GM19099 (cell line): ENCODE measurements at regions not wholly inside any gene's neighbourhood (a gene's known extent, or its start where the extent isn't known, plus 50 kb on each side); places are given as distances from the start of the nearest gene placed in this dataset.
A peak's percentile ranks its signal among the peaks of the same experiment; 100 is the strongest.

Experiments used
- POLR2A ChIP-seq: IDR thresholded peaks from 3 replicates; pipeline ENCODE4 v1.6.1; 2011; ENCODE audit warnings: low read depth; ENCODE audit not compliant: insufficient read length; ENCODE audit errors: extremely low read depth

DNA sequence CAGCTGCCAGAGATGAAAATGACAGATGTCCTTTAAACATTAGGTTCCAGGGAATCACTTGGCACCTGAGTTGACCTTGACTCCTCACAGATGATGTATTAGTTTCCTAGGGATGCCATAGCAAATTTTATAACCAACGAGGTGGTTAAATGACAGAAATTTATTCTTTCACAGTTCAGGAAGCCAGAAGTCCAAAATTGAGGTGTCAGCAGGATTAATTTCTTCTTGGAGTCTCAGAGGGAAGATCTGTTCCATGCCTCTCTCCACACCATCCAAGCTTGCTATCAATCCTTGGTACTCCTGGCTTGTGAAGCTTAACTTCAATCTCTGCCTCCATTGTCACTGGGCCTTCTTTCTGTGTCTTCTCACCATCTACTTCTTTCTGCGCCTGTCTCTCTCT lies 249.7 kb upstream of the BTG1 start:
- no peak for TF ChIP-seq POLR2A

DNA sequence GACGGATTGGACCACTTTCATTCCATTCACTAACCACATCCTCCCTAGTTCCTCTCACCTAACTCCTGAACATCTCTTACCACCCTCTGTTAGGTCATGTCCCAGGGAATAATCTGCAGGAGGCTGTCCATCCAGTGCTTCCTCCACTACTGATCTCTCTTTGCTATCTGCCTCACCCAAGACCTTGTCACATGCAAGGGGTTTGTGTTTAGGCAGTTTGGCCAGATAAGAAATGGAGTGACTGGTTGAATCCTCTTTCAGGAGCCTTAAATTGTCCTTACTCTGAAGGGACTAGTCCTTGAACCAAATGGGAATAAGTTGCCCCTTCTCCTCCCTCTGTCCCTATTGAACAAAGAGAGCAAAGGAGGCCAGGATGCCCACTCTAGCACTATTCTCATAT lies 249.2 kb upstream of the BTG1 start:
- TF ChIP-seq POLR2A = no peak

DNA sequence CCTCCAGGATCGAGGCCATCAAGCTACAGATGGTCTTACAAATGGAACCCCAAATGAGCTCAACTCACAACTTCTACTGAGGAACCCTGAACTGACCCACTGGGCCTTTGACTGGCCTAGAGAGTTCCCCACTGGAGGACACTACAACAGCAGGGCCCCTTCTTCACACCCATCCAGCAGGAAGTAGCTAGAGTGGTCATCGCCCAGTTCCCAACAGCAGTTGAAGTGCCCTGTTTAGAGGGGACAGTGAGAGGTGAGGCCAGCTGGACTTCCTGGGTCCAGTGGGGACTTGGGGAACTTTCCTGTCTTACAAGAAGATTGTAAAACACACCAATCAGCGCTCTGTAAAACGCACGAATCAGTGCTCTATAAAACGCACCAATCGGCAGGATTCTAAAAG lies 247.9 kb upstream of the BTG1 start:
- no peak for TF ChIP-seq POLR2A

DNA sequence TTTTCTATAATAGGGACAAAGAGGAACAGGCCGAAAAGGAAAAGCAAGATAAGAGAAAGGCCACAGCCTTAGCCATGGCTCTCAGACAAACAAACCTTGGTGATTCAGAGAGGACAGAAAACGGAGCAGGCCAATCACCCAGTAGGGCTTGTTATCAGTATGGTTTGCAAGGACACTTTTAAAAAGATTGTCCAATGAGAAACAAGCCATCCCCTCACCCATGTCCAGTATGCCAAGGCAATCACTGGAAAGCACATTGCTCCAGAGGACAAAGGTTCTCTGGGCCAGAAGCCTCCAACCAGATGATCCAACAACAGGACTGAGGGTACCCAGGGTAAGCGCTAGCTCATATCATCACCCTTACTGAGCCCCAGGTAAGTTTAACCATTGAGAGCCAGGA lies 243.8 kb upstream of the BTG1 start:
- no peak for TF ChIP-seq POLR2A

DNA sequence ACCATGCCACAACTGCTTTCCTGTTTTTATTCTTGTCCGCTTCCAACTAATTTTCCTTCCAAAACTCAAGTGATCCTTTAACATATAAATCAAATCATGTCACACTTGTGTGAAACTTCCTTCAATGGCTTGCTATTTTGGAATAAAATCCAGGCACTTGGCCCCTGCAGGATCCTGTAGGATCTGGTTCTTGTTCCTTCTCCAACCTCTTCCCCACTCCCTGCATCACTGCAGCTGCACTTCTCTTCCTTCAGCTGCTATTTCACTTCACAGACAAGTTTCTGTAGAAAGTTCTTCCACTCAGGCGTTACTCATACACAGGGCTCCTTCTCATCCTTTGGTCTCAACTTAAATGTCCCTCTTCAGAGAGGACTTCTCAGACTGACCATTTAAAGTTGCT lies 239.7 kb upstream of the BTG1 start:
- TF ChIP-seq POLR2A = no peak

DNA sequence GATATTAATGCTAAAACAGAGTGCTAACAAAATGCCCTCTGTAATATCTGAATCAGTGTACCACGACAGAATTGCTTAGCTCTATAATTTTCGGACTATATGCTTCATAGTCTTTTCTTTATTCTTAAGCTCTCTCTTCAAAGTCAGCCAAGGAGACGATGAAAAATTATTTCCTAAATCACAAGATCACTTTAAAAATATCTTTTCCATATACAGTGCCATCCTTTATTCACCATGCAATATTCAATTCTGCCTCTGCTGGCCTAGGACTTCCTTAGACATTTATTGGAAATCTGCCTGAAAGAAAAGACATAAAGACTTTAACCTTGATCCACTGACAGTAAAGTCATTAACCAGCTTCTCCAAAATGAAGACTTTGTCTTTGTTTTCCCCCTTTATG lies 238.9 kb upstream of the BTG1 start:
- no peak for TF ChIP-seq POLR2A

DNA sequence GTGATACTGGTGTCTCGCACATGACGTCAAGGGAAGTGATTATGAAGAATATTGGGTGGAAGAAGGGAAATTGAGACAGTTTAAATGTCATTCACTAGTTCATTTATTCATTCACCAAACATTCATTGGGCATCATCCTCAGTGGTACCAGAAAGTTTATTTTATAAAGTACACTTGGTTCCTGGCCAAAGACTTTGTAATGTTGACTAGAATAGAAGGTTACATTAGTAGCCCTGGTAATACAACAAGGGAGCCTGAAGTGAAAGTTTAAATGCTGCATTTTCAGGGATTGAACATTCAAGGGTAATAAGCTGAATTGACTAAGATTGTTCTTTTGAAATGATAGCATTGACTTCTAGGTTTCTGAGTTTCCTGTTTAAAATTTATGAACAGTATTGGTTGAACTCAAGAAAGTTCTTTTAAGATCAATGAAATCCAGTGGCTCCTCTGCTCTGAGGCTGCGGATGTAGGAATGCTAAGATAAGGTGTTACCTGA lies 236.8 kb upstream of the BTG1 start:
- TF ChIP-seq POLR2A = no peak

DNA sequence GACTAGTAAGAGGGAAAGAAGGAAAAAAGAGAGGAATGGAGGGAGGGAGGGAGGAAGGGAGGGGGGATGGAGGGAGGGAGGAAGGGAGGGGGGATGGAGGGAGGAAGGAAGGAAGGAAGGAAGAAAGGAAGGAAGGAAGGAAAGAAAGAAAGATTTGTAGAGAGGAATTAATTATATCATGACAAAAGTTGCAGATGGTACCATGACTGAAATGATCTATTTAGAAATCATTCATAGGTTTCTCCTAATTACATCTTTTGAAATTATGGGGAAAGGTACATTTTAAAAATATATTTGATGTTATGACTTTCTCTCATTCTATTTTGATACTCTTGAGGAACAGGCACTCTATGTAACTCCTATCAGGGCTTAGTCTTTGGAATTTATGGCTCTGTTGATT lies 236.2 kb upstream of the BTG1 start:
- TF ChIP-seq POLR2A = no peak

DNA sequence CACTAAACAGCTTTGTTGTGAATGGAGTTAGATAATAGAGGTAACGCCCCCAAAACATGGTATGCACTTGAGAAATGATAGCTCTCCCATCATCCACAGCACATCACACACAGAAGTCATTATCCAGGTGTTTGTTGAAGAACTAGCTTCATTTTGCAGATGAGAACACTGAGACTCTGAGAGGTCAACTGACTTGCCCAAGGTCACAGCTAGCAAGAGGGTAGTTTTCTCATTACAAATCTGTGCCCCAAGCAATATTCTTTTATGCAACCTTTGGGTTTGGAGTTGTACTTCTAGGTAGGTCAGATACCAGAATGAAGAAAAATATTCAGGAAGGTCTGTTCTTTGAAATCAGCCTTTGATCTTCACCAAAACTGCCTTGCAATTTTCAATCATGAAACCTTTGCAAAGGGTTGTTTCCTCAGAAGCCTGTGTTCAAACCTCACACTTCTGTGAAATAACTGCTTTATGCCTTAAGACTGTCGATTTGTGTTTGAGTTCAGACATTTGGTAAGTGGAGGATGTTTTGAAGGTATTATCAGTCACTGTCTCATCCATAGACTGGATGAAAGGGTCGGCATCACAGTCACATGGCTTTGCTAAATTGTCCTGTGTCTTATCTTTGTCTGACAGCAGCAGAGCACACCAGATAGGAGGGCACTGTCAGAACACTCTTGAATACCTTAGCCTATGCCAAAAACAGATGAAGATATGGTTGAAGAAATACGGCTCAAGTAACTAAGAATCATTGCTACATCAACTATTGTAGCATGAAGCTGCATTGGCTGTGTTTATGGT lies 233.2 kb upstream of the BTG1 start:
- no peak for TF ChIP-seq POLR2A

DNA sequence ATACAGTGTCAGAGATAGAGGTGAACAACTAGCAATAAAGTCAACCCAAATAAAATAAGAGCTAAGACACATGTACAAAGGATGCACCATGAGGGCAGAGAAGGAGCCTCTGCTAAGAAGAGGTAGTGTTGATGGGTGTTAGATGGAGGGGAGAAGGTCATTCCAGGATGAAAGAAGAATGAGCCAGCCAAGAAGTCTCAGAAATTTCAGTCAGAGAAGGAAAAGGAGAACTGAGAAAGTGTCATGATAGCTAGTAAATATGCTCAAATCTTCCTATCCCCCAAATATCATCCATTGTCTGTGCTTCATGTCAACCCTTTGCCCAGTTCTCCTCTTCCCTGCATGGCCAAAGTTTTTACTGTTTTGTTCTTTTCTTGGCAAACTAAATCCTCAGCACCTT lies 225.2 kb upstream of the BTG1 start:
- TF ChIP-seq POLR2A = no peak

DNA sequence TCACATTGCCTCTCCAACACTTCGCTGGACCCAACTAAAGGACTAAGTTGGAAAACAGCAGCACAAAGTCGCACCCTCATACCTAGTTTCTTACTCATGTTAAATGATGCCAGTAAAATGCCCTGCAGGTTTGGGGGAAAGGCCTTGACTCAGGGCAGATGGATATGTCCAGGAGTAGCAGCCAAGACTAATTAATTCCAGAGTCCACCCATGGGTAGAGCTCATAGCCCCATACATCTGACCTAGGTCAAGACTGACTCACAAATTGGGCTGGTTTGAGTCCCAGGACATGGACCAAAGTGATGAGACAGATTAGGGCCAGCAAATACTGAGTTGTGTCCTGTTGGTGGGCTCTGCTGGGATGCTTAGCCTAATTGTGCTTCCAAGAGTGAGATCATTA lies 224.0 kb upstream of the BTG1 start:
- TF ChIP-seq POLR2A = no peak

DNA sequence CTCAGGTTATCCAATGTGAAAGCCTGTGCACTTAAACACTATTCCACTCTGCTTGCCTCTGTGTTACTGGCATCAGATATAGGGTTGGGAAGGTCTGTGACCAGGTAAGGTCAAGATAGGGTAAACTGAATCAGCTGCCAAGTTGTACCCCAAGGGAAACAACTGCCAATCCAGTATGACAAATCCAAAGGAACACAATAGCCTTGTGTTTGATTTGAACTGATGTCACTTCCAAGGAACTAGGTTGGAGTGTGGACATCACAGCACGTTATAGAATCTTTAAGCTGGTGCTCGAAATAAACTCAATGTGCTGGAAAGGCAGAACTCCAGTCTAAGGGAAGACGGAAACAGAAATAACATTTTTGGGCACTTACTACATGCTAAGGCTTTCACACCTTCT lies 223.4 kb upstream of the BTG1 start:
- TF ChIP-seq POLR2A = no peak

DNA sequence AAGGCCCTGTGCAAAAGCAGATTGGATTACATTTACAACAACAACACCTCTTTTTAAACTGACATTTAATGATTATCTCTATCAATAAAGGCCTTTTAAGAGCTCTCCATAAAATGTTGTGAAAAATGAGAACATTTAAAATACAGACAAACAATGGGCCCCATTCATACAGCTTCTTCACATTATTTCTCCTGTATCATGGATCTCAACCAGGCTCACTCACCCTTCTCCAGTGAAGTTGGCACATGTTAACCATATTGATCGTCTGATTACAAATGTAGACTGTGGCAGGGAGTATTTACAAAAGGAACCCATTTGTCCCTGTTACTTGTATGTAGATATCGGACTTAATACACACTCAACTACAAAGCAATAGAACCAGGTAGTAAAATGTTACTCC lies 220.2 kb upstream of the BTG1 start:
- no peak for TF ChIP-seq POLR2A

DNA sequence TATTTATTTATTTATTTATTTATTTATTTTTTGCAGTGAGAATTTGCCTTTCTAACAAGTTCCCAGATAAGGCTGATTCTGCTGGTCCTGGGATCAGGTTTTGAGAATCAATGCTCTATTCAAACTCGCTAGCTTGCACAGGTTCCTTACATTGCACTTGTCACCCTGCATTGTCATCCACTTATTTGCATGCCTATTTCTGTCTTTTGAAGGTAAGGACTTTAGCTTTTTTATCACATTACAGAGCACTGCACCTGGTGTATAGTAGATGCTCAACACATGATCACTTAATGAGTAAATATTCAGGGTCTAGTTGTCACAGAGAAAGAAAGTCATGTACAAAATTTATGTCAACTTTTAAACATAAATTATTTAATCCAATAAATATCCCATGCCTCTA lies 219.7 kb upstream of the BTG1 start:
- TF ChIP-seq POLR2A = no peak

DNA sequence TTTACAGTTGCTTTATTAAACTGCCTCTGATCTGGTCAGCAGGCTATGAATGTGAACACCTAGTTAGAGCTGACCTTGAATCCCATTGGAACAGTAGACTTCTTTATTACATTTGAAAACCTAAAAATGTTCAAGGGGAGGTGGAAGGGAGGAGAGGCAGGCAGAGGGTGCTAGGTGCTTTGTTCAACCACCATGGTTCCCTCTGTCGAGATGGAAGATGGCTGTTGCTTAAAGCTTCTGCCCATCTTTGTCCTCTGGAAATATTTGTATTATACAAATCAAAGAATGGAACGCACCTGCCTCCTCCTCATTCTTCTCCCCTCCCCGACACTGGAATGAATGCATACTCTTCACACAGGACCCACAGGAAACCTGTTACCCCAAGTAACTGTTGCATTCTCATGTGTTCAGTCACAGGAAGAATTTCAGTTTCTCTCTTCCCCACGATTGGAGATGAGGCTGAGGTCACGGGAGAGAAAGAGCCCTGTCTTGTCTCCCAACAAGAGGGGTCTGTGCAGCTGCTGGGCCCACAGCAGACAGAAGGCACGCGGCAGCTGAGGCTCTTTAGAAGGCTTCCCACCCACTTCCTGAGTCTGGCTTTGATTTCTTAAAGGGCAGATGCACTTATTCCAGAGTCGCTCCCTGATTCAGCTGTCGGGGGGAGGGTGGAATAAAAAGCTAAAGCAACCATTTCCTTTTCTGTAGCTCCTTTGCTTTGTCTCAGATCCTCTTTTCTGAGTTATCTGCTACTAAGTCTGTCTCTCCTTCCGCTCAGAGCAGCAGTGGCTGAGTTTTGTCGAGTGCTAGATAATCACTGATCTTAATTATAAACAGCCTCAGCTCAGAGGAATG lies 217.9 kb upstream of the BTG1 start:
- peak; percentile 87 for TF ChIP-seq POLR2A

DNA sequence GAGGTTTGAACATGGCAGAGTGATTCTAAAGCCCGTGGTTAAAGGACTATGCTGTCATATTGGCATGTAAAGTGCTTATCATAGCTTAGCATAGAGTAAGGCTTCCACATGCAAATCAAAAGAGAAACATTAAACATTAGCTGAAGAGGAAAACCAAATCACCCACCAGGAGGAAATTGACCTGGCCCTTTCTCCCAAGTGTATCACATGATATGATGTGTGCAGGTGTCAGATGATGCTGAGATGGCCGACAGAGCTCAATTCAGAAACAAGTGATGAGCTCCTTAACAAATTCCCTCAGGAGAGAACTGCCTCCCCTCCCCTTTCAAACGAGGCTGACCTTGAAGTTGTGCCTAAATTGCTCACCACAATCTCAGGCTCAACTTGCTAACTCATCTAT lies 217.1 kb upstream of the BTG1 start:
- peak; percentile 58 for TF ChIP-seq POLR2A
